ENCODE measurements at regions not wholly inside any gene's neighbourhood (a gene's known extent, or its start where the extent isn't known, plus 50 kb on each side); places are given as distances from the start of the nearest gene placed in this dataset.

GRCh38 chr6:141576751-141577150, 556.0 kb upstream of the GJE1 start:
- TF ChIP-seq CTCF (IDR thresholded peaks at IDR 0.05) (no peak), EZH2phosphoT487 (IDR thresholded peaks at IDR 0.05) (no peak), EZH2 (IDR thresholded peaks at IDR 0.05) (no peak)
- Histone ChIP-seq H3K9me3 (ENCODE audit: low read depth) (no peaks in the 10 kb centered on the region), H2AFZ (replicated peaks) (no peak overlapping the region), H3F3A (ENCODE audit: low read depth) (no peaks in the 10 kb centered on the region), H4K20me1 (ENCODE audit: low read depth) (no peaks in the 10 kb centered on the region), H3K4me1 (no peaks in the 10 kb centered on the region), H3K79me2 (ENCODE audit: low read depth) (no peaks in the 10 kb centered on the region), H3K4me3 (no peak overlapping the region), H3K27me3 (no peaks in the 10 kb centered on the region), H3K9ac (no peak overlapping the region), H3K4me2 (no peak overlapping the region), H3K27ac (no peak overlapping the region), H3K36me3 (no peaks in the 10 kb centered on the region)
- H3K27me3 Mint-ChIP-seq (ENCODE audit: insufficient read depth, low read depth), result no peaks in the 10 kb centered on the region
- H3K9me3 Mint-ChIP-seq, result no peaks in the 10 kb centered on the region
- no peaks in the 10 kb centered on the region for H3K4me1 Mint-ChIP-seq
- H3K36me3 Mint-ChIP-seq, result no peaks in the 10 kb centered on the region
- no peak overlapping the region for H3K4me3 Mint-ChIP-seq
- no peak for DNase-seq (ENCODE audit: low spot score)
- no peak overlapping the region for H3K27ac Mint-ChIP-seq

GRCh38 chr6:141562851-141563763, 569.6 kb upstream of the GJE1 start:
- Histone ChIP-seq H3K79me2 (ENCODE audit: low read depth) (no peaks in the 10 kb centered on the region), H2AFZ (replicated peaks) (peak overlapping the region; percentile 80), H3K36me3 (no peaks in the 10 kb centered on the region), H3F3A (ENCODE audit: low read depth) (peaks cover 5% of the 10 kb centered on the region), H3K4me1 (peaks cover 15% of the 10 kb centered on the region), H3K4me3 (no peak overlapping the region), H3K9ac (no peak overlapping the region), H3K9me3 (ENCODE audit: low read depth) (no peaks in the 10 kb centered on the region), H3K4me2 (peak overlapping the region; percentile 29), H3K27ac (no peak overlapping the region), H4K20me1 (ENCODE audit: low read depth) (no peaks in the 10 kb centered on the region), H3K27me3 (no peaks in the 10 kb centered on the region)
- TF ChIP-seq EZH2phosphoT487 (IDR thresholded peaks at IDR 0.05), result no peak
- TF ChIP-seq EZH2 (IDR thresholded peaks at IDR 0.05), result no peak
- TF ChIP-seq CTCF (IDR thresholded peaks at IDR 0.05), result peak; percentile 84
- Mint-ChIP-seq H3K36me3 (no peaks in the 10 kb centered on the region), H3K27me3 (ENCODE audit: insufficient read depth, low read depth) (no peaks in the 10 kb centered on the region), H3K27ac (peak overlapping the region; percentile 60), H3K4me1 (peaks cover 17% of the 10 kb centered on the region), H3K4me3 (no peak overlapping the region), H3K9me3 (no peaks in the 10 kb centered on the region)
- peak; percentile 80 for DNase-seq (ENCODE audit: low spot score)

- Histone ChIP-seq H3K9ac (no peak overlapping the region), H4K20me1 (ENCODE audit: low read depth) (no peaks in the 10 kb centered on the region), H2AFZ (replicated peaks) (peak overlapping the region; percentile 68), H3K79me2 (ENCODE audit: low read depth) (no peaks in the 10 kb centered on the region), H3K9me3 (ENCODE audit: low read depth) (no peaks in the 10 kb centered on the region), H3K4me1 (peaks cover 15% of the 10 kb centered on the region), H3K4me2 (peak overlapping the region; percentile 29), H3F3A (ENCODE audit: low read depth) (peaks cover 5% of the 10 kb centered on the region), H3K27me3 (no peaks in the 10 kb centered on the region), H3K36me3 (no peaks in the 10 kb centered on the region), H3K4me3 (no peak overlapping the region), H3K27ac (no peak overlapping the region)
- Mint-ChIP-seq H3K9me3 (no peaks in the 10 kb centered on the region), H3K4me1 (peaks cover 17% of the 10 kb centered on the region), H3K36me3 (no peaks in the 10 kb centered on the region), H3K4me3 (no peak overlapping the region), H3K27ac (no peak overlapping the region), H3K27me3 (ENCODE audit: insufficient read depth, low read depth) (no peaks in the 10 kb centered on the region)
- TF ChIP-seq EZH2 (IDR thresholded peaks at IDR 0.05), result no peak
- no peak for TF ChIP-seq EZH2phosphoT487 (IDR thresholded peaks at IDR 0.05)
- TF ChIP-seq CTCF (IDR thresholded peaks at IDR 0.05), result no peak
- peak; percentile 56 for DNase-seq (ENCODE audit: low spot score)
These were observed 570.4 kb upstream of the GJE1 start for GRCh38 chr6:141562186-141562811.
